Tibial nerve (tissue), 4 donors: ENCODE measurements at regions not wholly inside any gene's neighbourhood (a gene's known extent, or its start where the extent isn't known, plus 50 kb on each side); places are given as distances from the start of the nearest gene placed in this dataset.

Experiments used
- DNase-seq, 2 donors: peaks; one replicate each; pipeline ENCODE4 v3.0.0-alpha.2; 2019; ENCODE audit warnings: low spot score in 2 of 2
- H3K27ac ChIP-seq, 4 donors: fragments of 200-600 bp; sonication (generic) in 3 of 4; one replicate each; pipeline ENCODE4 v1.5.1; 2017 to 2019; ENCODE audit warnings: mild to moderate bottlenecking in 1 of 4
- H3K27me3 ChIP-seq, 2 donors: fragments of 200-600 bp; sonication (generic) in 1 of 2; one replicate each; pipeline versions ENCODE4 v1.5.1 to v1.6.0; 2017 to 2019
- H3K36me3 ChIP-seq, 3 donors: fragments of 200-600 bp; sonication (generic); one replicate each; pipeline ENCODE4 v1.5.1; 2018 to 2019
- H3K4me1 ChIP-seq, 4 donors: fragments of 200-600 bp; sonication (generic) in 3 of 4; one replicate each; pipeline ENCODE4 v1.5.1; 2017 to 2019
- H3K4me3 ChIP-seq, 4 donors: fragments of 200-600 bp; sonication (generic) in 3 of 4; one replicate each; pipeline ENCODE4 v1.5.1; 2017 to 2019; ENCODE audit warnings: mild to moderate bottlenecking in 1 of 4, moderate library complexity in 1 of 4
- H3K9me3 ChIP-seq, 4 donors: fragments of 200-600 bp; sonication (generic) in 3 of 4; one replicate each; pipeline ENCODE4 v1.5.1; 2017 to 2019
- EP300 ChIP-seq, 2 donors: sonication (generic); formaldehyde crosslinking; IDR thresholded peaks; one replicate each; pipeline ENCODE4 v1.6.1; 2017; ENCODE audit warnings: antibody characterized with exemption in 2 of 2, mild to moderate bottlenecking in 1 of 2
- POLR2A ChIP-seq, 2 donors: fragments of 450-650 bp; IDR thresholded peaks; one replicate each; pipeline ENCODE4 v1.6.1; 2017; ENCODE audit warnings: antibody characterized with exemption in 2 of 2, mild to moderate bottlenecking in 2 of 2, moderate library complexity in 2 of 2
- WGBS, 2 donors: methylation state at CpG; one replicate each; pipeline ENCODE4 v1.1.5; 2018; 5-methylcytosine and 5-hydroxymethylcytosine counted together
- TF ChIP-seq, protein P1 (sequence below), 5 experiments: fragments of 200-600 bp in 3 of 5; fragments of 450-650 bp in 2 of 5; sonication (generic) in 3 of 5; IDR thresholded peaks; one replicate each; pipeline ENCODE4 v1.5.1; 2016 to 2019; ENCODE audit warnings: antibody characterized with exemption in 5 of 5, mild to moderate bottlenecking in 3 of 5, moderate library complexity in 2 of 5

DNA sequence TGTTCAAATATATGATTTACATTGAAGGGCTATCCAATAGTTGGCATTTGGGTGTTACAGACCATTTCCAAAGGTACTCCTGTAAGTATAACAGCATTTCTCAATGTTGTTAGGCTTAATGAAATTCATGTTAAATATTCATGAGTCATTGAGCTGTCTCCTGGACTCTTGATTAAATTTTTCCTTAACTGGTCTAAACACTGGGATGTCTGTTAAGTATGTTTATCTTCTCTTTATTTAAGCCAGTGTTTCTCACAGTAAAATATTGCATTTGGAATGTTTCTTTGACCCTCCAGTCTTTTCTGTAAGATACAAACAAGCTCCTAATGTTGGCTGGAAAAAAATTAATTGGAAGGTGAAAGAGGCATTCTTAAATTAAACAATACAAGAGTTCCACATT lies 402.5 kb upstream of the HTR2A start:
- Histone ChIP-seq H3K9me3 (no peaks in the 10 kb centered on the region), H3K27ac (no peak overlapping the region), H3K4me3 (no peak overlapping the region), H3K36me3 (no peaks in the 10 kb centered on the region), H3K27me3 (no peaks in the 10 kb centered on the region), H3K4me1 (no peaks in the 10 kb centered on the region)
- no peak for DNase-seq
- TF ChIP-seq, protein P1, sequence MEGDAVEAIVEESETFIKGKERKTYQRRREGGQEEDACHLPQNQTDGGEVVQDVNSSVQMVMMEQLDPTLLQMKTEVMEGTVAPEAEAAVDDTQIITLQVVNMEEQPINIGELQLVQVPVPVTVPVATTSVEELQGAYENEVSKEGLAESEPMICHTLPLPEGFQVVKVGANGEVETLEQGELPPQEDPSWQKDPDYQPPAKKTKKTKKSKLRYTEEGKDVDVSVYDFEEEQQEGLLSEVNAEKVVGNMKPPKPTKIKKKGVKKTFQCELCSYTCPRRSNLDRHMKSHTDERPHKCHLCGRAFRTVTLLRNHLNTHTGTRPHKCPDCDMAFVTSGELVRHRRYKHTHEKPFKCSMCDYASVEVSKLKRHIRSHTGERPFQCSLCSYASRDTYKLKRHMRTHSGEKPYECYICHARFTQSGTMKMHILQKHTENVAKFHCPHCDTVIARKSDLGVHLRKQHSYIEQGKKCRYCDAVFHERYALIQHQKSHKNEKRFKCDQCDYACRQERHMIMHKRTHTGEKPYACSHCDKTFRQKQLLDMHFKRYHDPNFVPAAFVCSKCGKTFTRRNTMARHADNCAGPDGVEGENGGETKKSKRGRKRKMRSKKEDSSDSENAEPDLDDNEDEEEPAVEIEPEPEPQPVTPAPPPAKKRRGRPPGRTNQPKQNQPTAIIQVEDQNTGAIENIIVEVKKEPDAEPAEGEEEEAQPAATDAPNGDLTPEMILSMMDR (IDR thresholded peaks at IDR 0.05): no peak
- TF ChIP-seq EP300 (IDR thresholded peaks at IDR 0.05) (no peak), POLR2A (IDR thresholded peaks at IDR 0.05) (no peak)

DNA sequence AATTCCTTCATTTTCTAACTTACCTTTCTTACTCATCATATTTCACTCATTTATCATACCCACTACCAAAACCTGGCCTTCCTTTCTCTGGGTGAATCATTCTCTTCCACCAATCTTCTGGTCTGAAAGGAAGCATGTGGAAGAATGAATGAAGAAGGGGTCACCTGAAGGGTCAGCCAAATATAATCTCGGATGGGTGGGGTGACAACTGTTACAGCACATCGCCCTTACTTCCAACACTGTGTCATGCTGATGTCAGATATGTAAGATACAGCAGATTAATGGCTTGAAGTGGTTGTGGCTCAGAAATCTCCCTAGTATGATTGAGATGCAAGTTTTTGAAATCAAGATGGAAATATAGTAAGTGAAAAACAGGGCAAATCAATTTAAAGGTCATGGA lies 401.7 kb upstream of the HTR2A start:
- Histone ChIP-seq H3K27ac (no peak overlapping the region), H3K9me3 (no peaks in the 10 kb centered on the region), H3K36me3 (no peaks in the 10 kb centered on the region), H3K4me1 (no peaks in the 10 kb centered on the region), H3K27me3 (no peaks in the 10 kb centered on the region), H3K4me3 (no peak overlapping the region)
- no peak for DNase-seq
- WGBS, 2 donors: 71 to 74% methylated on average over 2 of the region's 2 CpGs
- TF ChIP-seq, protein P1 (IDR thresholded peaks at IDR 0.05): no peak
- no peak for TF ChIP-seq POLR2A (IDR thresholded peaks at IDR 0.05)
- no peak for TF ChIP-seq EP300 (IDR thresholded peaks at IDR 0.05)

DNA sequence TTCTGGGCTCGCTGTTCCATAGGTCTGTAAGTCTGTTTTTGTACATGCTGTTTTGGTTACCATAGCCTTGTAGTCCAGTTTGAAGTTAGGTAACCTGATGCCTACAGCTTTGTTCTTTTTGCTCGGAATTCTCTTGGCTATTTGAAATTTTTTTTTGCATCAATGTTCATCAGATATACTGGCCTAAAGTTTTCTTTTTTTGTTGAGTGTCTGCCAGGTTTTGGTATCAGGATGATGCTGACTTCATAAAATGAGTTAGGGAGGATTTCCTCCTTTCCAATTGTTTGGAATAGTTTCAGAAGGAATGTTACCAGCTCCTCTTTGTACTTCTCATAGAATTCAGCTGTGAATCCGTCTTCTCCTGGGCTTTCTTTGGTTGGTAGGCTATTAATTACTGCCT lies 397.8 kb upstream of the HTR2A start:
- 51 to 63% methylated on average over 3 of the region's 3 CpGs for WGBS, 2 donors
- Histone ChIP-seq H3K27ac (no peak overlapping the region), H3K27me3 (no peaks in the 10 kb centered on the region), H3K9me3 (no peaks in the 10 kb centered on the region), H3K4me1 (no peaks in the 10 kb centered on the region), H3K4me3 (no peak overlapping the region), H3K36me3 (no peaks in the 10 kb centered on the region)
- no peak for TF ChIP-seq POLR2A (IDR thresholded peaks at IDR 0.05)
- TF ChIP-seq, protein P1 (IDR thresholded peaks at IDR 0.05): no peak
- TF ChIP-seq EP300 (IDR thresholded peaks at IDR 0.05): no peak
- DNase-seq: no peak

DNA sequence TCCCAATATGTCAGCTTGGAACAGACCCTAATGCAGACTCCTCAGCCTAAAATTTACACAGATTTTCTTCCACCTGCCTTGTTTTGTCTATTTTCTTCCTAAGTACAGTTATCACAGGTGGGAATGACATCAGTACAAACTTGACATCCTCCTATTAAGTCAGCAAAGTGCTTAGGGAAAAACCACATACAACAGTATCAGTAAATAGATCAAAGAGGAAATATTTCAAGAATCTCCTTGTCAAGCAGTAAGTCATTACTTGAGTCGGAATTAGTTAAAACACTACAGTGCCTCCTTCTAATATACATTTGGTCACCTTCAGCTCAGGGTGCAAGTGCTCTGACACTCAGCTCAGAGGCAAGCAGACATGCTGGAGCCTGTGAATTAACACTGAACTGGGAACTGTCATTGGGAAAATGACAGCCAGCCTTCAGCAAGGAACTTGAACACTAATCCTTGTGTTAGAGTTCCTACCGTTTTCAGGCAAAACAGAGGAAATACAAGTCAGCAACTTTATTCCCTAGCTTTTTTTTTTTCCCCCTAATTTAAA lies 394.3 kb upstream of the HTR2A start:
- Histone ChIP-seq H3K27me3 (no peaks in the 10 kb centered on the region), H3K4me3 (no peak overlapping the region), H3K4me1 (no peaks in the 10 kb centered on the region), H3K27ac (no peak overlapping the region), H3K36me3 (no peaks in the 10 kb centered on the region), H3K9me3 (no peaks in the 10 kb centered on the region)
- 7 to 12% methylated on average over 2 of the region's 2 CpGs for WGBS, 2 donors
- TF ChIP-seq POLR2A (IDR thresholded peaks at IDR 0.05): no peak
- TF ChIP-seq EP300 (IDR thresholded peaks at IDR 0.05): no peak
- TF ChIP-seq, protein P1 (IDR thresholded peaks at IDR 0.05): no peak
- no peak for DNase-seq

DNA sequence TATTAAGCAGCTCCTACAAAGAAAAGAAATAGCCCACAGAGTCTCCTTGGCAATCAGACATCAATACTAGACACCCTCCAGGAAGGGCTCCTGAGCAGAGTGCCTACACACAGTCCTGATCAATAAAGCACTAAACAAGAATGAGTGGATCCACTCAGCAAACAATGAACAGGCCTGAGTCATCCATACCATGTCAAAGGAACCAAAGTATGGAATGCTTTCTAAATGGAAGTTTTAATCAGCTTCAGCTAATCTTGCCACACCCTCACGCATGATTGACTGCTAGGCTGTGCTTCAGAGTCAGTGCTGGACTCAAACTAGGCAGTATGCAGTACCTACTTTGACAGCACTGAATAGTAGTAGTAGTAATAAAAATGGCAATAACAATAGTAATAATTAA lies 392.7 kb upstream of the HTR2A start:
- WGBS, 2 donors: 75 to 97% methylated on average over 1 of the region's 1 CpG
- no peak overlapping the region for H3K4me3 ChIP-seq
- H3K9me3 ChIP-seq: no peaks in the 10 kb centered on the region
- H3K27ac ChIP-seq: no peak overlapping the region
- H3K36me3 ChIP-seq: no peaks in the 10 kb centered on the region
- H3K27me3 ChIP-seq: no peaks in the 10 kb centered on the region
- TF ChIP-seq POLR2A (IDR thresholded peaks at IDR 0.05): no peak
- TF ChIP-seq EP300 (IDR thresholded peaks at IDR 0.05): no peak
- TF ChIP-seq, protein P1 (IDR thresholded peaks at IDR 0.05): no peak
- no peak for DNase-seq
- H3K4me1 ChIP-seq: no peaks in the 10 kb centered on the region
